ENCODE measurements at regions not wholly inside any gene's neighbourhood (a gene's known extent, or its start where the extent isn't known, plus 50 kb on each side); places are given as distances from the start of the nearest gene placed in this dataset.

- TF ChIP-seq ZNF292 (tag by site-specific recombination; IDR thresholded peaks at IDR 0.05; ENCODE audit: borderline replicate concordance, low read depth): no peak
- no peak for TF ChIP-seq CTCF (tag by site-specific recombination; IDR thresholded peaks at IDR 0.05)
- no peak for TF ChIP-seq ZNF692 (tag by site-specific recombination; IDR thresholded peaks at IDR 0.05)
- TF ChIP-seq ZNF76 (tag by site-specific recombination; IDR thresholded peaks at IDR 0.05; ENCODE audit: borderline replicate concordance, low read depth): no peak
- TF ChIP-seq ZNF302 (tag by site-specific recombination; IDR thresholded peaks at IDR 0.05; ENCODE audit: low read depth): no peak
- TF ChIP-seq ZBTB21 (tag by site-specific recombination; IDR thresholded peaks at IDR 0.05): no peak
- TF ChIP-seq ZNF777 (tag by site-specific recombination; IDR thresholded peaks at IDR 0.05; ENCODE audit: borderline replicate concordance): no peak
- TF ChIP-seq ZNF18 (tag by site-specific recombination; IDR thresholded peaks at IDR 0.05): no peak
Observed at GRCh38 chr22:23522623-23523251, 57.4 kb downstream of the IGLL1 start.

All from HEK293 (cell line).